ENCODE measurements at regions not wholly inside any gene's neighbourhood (a gene's known extent, or its start where the extent isn't known, plus 50 kb on each side); places are given as distances from the start of the nearest gene placed in this dataset.

DNA sequence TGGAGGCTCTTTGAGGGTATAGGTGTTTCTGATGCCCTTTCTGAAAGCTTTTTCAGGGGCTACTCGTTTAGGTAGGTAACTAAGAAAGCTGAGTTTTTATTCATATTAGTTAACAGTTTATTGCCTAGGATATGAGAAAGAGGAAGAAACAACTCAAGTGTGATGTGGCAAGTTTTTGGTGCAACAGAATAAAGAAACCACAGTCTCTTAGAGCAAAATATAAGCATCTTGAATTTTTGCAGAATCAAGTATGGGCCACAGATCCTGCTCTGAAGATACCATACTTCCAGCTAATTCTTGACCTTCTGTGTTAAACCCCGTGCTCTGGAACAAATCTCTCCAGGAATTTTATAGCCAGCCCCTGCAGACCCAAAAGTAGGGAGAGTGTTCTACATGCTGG, 147.7 kb upstream of the SLC1A4 start:
- Histone ChIP-seq H3K4me1 (ENCODE audit: insufficient read depth) (peaks cover 51% of the 10 kb centered on the region), H3K9me2 (ENCODE audit: insufficient read depth) (no peaks in the 10 kb centered on the region), H3K4me2 (ENCODE audit: unreplicated experiment) (no peak overlapping the region), H2AFZ (peak overlapping the region; percentile 75; the same call in 1 of the 2 replicates), H3K27me3 (replicated peaks; ENCODE audit: insufficient read depth) (no peaks in the 10 kb centered on the region), H3K27ac (peak overlapping the region; percentile 91), H3K9ac (peak overlapping the region; percentile 69), H3K79me2 (ENCODE audit: insufficient read depth) (no peaks in the 10 kb centered on the region), H3F3A (ENCODE audit: insufficient read depth) (peaks cover 44% of the 10 kb centered on the region), H3K9me3 (ENCODE audit: low read depth) (no peaks in the 10 kb centered on the region), H3K4me3 (no peak overlapping the region), H3K36me3 (ENCODE audit: low read depth) (no peaks in the 10 kb centered on the region), H4K20me1 (ENCODE audit: insufficient read depth) (no peaks in the 10 kb centered on the region)
- TF ChIP-seq EZH2phosphoT487 (IDR thresholded peaks at IDR 0.05; ENCODE audit: insufficient read depth, low read depth), result no peak
- no peak for TF ChIP-seq EZH2 (IDR thresholded peaks at IDR 0.05; ENCODE audit: insufficient read depth, poor library complexity, severe bottlenecking)
- WGBS, 2 experiments (ENCODE audit: low coverage in 1 of 2, low lambda C conversion rate in 2 of 2, missing lambda C conversion rate in 2 of 2), result 34 to 36% methylated on average over 2 of the region's 2 CpGs
- DNase-seq, result no peak
- in situ Hi-C loops (cut with MboI), result no loop called here

DNA sequence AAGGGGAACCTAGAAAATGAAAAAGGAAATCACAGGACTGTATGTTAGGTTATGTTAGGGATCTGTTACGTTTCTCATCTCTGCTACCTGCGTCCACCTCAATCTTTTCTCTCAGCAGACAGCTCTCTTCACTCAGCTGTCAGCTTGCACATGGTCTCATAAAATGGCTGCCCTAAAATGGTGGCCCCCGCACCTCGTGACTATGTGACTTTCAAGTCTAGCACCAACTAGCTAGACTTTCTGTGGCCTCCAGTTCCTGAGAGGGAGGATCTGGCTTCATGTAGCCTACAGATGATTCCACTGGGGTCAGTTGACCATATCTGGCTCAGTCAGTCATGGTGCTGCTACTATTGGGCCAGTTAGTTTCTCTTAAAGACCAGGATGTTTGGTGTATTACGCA, 147.2 kb upstream of the SLC1A4 start:
- Histone ChIP-seq H3K9me2 (ENCODE audit: insufficient read depth) (no peaks in the 10 kb centered on the region), H3F3A (ENCODE audit: insufficient read depth) (peaks cover 40% of the 10 kb centered on the region), H3K79me2 (ENCODE audit: insufficient read depth) (no peaks in the 10 kb centered on the region), H3K27ac (no peak overlapping the region), H3K4me3 (no peak overlapping the region), H3K27me3 (replicated peaks; ENCODE audit: insufficient read depth) (no peaks in the 10 kb centered on the region), H3K9me3 (ENCODE audit: low read depth) (no peaks in the 10 kb centered on the region), H3K36me3 (ENCODE audit: low read depth) (no peaks in the 10 kb centered on the region), H4K20me1 (ENCODE audit: insufficient read depth) (no peaks in the 10 kb centered on the region), H3K4me2 (ENCODE audit: unreplicated experiment) (no peak overlapping the region), H3K9ac (no peak overlapping the region), H2AFZ (no peak overlapping the region), H3K4me1 (ENCODE audit: insufficient read depth) (peaks cover 48% of the 10 kb centered on the region)
- in situ Hi-C loops (cut with MboI), result no loop called here
- no peak for DNase-seq
- no peak for TF ChIP-seq EZH2 (IDR thresholded peaks at IDR 0.05; ENCODE audit: insufficient read depth, poor library complexity, severe bottlenecking)
- no peak for TF ChIP-seq EZH2phosphoT487 (IDR thresholded peaks at IDR 0.05; ENCODE audit: insufficient read depth, low read depth)
- WGBS, 2 experiments (ENCODE audit: low coverage in 1 of 2, low lambda C conversion rate in 2 of 2, missing lambda C conversion rate in 2 of 2), result 98 to 99% methylated on average over 5 of the region's 5 CpGs

DNA sequence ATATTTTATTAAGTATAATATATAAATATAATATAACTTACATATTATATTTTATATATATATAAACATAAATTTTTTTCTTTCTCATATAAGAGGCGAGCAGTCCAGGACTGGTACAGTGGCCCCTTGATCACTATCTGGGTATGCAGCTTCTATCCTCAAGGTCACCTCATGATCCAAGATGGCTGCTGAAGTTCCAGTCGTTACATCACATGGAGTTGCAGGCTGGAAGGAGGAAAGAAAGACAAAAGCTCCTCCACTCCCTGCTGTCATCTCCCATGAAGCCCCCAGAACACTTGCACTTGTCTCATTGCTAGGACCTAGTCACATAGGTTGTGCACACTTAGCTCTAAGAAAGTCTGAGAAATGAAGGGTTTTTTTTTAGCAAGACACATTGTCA, 145.1 kb upstream of the SLC1A4 start:
- in situ Hi-C loops (cut with MboI), result no loop called here
- DNase-seq, result no peak
- 98 to 100% methylated on average over 2 of the region's 2 CpGs for WGBS, 2 experiments (ENCODE audit: low coverage in 1 of 2, low lambda C conversion rate in 2 of 2, missing lambda C conversion rate in 2 of 2)
- Histone ChIP-seq H3K4me2 (ENCODE audit: unreplicated experiment) (no peak overlapping the region), H3K27me3 (replicated peaks; ENCODE audit: insufficient read depth) (no peaks in the 10 kb centered on the region), H3K27ac (no peak overlapping the region), H4K20me1 (ENCODE audit: insufficient read depth) (no peaks in the 10 kb centered on the region), H3K9me2 (ENCODE audit: insufficient read depth) (no peaks in the 10 kb centered on the region), H3K9ac (no peak overlapping the region), H3K36me3 (ENCODE audit: low read depth) (no peaks in the 10 kb centered on the region), H3K9me3 (ENCODE audit: low read depth) (no peaks in the 10 kb centered on the region), H3K4me1 (ENCODE audit: insufficient read depth) (peaks cover 32% of the 10 kb centered on the region), H3K4me3 (no peak overlapping the region), H2AFZ (no peak overlapping the region), H3F3A (ENCODE audit: insufficient read depth) (peaks cover 30% of the 10 kb centered on the region), H3K79me2 (ENCODE audit: insufficient read depth) (no peaks in the 10 kb centered on the region)
- TF ChIP-seq EZH2 (IDR thresholded peaks at IDR 0.05; ENCODE audit: insufficient read depth, poor library complexity, severe bottlenecking) (no peak), EZH2phosphoT487 (IDR thresholded peaks at IDR 0.05; ENCODE audit: insufficient read depth, low read depth) (no peak)

DNA sequence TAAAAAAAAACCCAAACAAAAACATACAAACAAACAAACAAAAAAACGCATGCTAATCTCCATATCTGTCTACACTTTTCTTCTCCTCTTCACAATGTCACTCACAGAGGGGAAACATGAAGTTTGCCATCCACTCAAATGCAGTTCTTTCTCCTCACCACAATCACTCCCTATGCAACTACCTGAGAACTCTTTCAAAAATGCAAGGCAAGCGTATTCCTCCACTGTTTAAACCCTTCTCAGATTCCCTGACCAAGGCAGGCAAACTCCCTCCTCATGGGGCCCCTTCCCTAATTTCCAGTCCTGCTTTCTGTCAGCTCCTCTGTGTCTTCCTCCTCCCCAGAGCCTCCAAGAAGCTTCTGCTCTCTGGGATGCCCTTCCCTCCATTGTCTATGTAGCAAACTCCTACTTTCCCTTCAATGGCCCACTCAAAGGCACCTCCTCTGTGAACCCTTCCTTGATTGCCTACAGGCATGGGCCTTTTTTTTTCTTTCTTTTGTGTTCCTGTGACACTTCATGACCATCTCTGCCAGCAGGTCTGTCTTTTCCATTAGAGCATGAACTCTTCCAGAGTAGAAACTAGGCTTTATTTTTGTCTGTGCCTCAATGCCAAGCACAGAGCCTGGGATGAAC, 143.8 kb upstream of the SLC1A4 start:
- H3F3A ChIP-seq (ENCODE audit: insufficient read depth), result peaks cover 16% of the 10 kb centered on the region
- H3K4me3 ChIP-seq, result no peak overlapping the region
- H3K9me3 ChIP-seq (ENCODE audit: low read depth), result no peaks in the 10 kb centered on the region
- H3K27me3 ChIP-seq (replicated peaks; ENCODE audit: insufficient read depth), result no peaks in the 10 kb centered on the region
- H3K4me2 ChIP-seq (ENCODE audit: unreplicated experiment), result no peak overlapping the region
- whole genome bisulfite sequencing, 2 experiments (ENCODE audit: low coverage in 1 of 2, low lambda C conversion rate in 2 of 2, missing lambda C conversion rate in 2 of 2), result 92 to 97% methylated on average over 2 of the region's 2 CpGs
- TF ChIP-seq EZH2phosphoT487 (IDR thresholded peaks at IDR 0.05; ENCODE audit: insufficient read depth, low read depth) (no peak), EZH2 (IDR thresholded peaks at IDR 0.05; ENCODE audit: insufficient read depth, poor library complexity, severe bottlenecking) (no peak)
- in situ Hi-C loops (cut with MboI), result no loop called here
- no peak for DNase-seq
- H3K9me2 ChIP-seq (ENCODE audit: insufficient read depth), result no peaks in the 10 kb centered on the region
- H3K4me1 ChIP-seq (ENCODE audit: insufficient read depth), result peaks cover 19% of the 10 kb centered on the region
- H2AFZ ChIP-seq, result no peak overlapping the region
- no peak overlapping the region for H3K27ac ChIP-seq
- H3K9ac ChIP-seq, result no peak overlapping the region
- H3K79me2 ChIP-seq (ENCODE audit: insufficient read depth), result no peaks in the 10 kb centered on the region
- H4K20me1 ChIP-seq (ENCODE audit: insufficient read depth), result no peaks in the 10 kb centered on the region
- H3K36me3 ChIP-seq (ENCODE audit: low read depth), result no peaks in the 10 kb centered on the region
